H1 (cell line): ENCODE measurements at regions not wholly inside any gene's neighbourhood (a gene's known extent, or its start where the extent isn't known, plus 50 kb on each side); places are given as distances from the start of the nearest gene placed in this dataset.

Source experiments
- CTCF ChIA-PET: fragments of 300-600 bp; sonication (Branson Sonifier 250); formaldehyde crosslinking; loops from one replicate; lab custom pipeline; 2021; ENCODE audit not compliant: partially characterized antibody; lab: Charles Lee
- POLR2A ChIA-PET: fragments of 300-600 bp; sonication (Branson Sonifier 250); formaldehyde crosslinking; loops from one replicate; lab custom pipeline; 2021; ENCODE audit warnings: inconsistent platforms; ENCODE audit not compliant: partially characterized antibody; lab: Charles Lee
- DNase-seq, 2 experiments: peaks; one replicate each; pipeline versions ENCODE4 v3.0.0 to v3.0.0-alpha.2; 2010 to 2022; ENCODE audit warnings: low spot score in 2 of 2, low read depth in 1 of 2, mixed read lengths in 1 of 2
- FAIRE-seq: peaks from 2 replicates; lab custom pipeline; 2011; peaks lifted over from hg19 to GRCh38; lab: Jason Lieb, UNC
- H2AFZ ChIP-seq: 2 replicates; pipeline ENCODE4 v1.8.1; 2012; ENCODE audit warnings: low read length, inconsistent platforms
- H2AK5ac ChIP-seq: 2 replicates; pipeline ENCODE4 v1.6.1; 2013; ENCODE audit warnings: low read depth, low read length
- H2BK120ac ChIP-seq: replicated peaks from 2 replicates; pipeline ENCODE3; 2013; ENCODE audit warnings: low read depth, low read length, inconsistent platforms
- H2BK12ac ChIP-seq: 2 replicates; pipeline ENCODE4 v1.6.1; 2013; ENCODE audit warnings: low read depth, low read length
- H2BK15ac ChIP-seq: 2 replicates; pipeline ENCODE4 v1.6.1; 2013; ENCODE audit warnings: low read length
- H2BK20ac ChIP-seq: 2 replicates; pipeline ENCODE4 v1.6.1; 2013; ENCODE audit warnings: low read length
- H2BK5ac ChIP-seq: 2 replicates; pipeline ENCODE4 v1.6.1; 2013; ENCODE audit warnings: low read depth, low read length
- H3K14ac ChIP-seq: 2 replicates; pipeline ENCODE4 v1.6.1; 2013; ENCODE audit warnings: inconsistent platforms; ENCODE audit not compliant: insufficient read length
- H3K18ac ChIP-seq: 2 replicates; pipeline ENCODE4 v1.6.1; 2013; ENCODE audit warnings: low read length; ENCODE audit errors: extremely low read depth
- H3K23ac ChIP-seq: 2 replicates; pipeline ENCODE4 v1.6.1; 2013; ENCODE audit warnings: inconsistent platforms; ENCODE audit not compliant: insufficient read length
- H3K23me2 ChIP-seq: 2 replicates; pipeline ENCODE4 v1.6.1; 2013; ENCODE audit warnings: low read depth, low read length
- H3K27ac ChIP-seq: 2 replicates; pipeline ENCODE4 v1.6.1; 2011; ENCODE audit warnings: low read depth, low read length, inconsistent platforms
- H3K27me3 ChIP-seq, 4 experiments: replicated peaks in 1 of 4; 1 replicate in 1 of 4; 2 replicates in 3 of 4; pipeline versions ENCODE4 v1.6.1 to v1.8.1; 2011 to 2013; ENCODE audit warnings: low read length in 3 of 4, mild to moderate bottlenecking in 3 of 4, inconsistent platforms in 2 of 4, mixed read lengths in 2 of 4, moderate library complexity in 1 of 4; ENCODE audit not compliant: control insufficient read depth in 3 of 4, insufficient read depth in 3 of 4; ENCODE audit errors: extremely low read depth in 1 of 4
- H3K36me3 ChIP-seq, 4 experiments: 2 replicates each; pipeline versions ENCODE4 v1.6.1 to v1.8.1; 2011 to 2013; ENCODE audit warnings: mild to moderate bottlenecking in 4 of 4, low read length in 3 of 4, moderate library complexity in 2 of 4, control low read depth in 1 of 4, inconsistent platforms in 1 of 4; ENCODE audit not compliant: insufficient read depth in 4 of 4, control insufficient read depth in 2 of 4
- H3K4ac ChIP-seq: replicated peaks from 2 replicates; pipeline ENCODE3; 2013; ENCODE audit warnings: low read length, low read depth, mixed read lengths, inconsistent platforms; ENCODE audit not compliant: insufficient read length
- H3K4me1 ChIP-seq, 4 experiments: replicated peaks in 1 of 4; 1 replicate in 1 of 4; 2 replicates in 3 of 4; pipeline versions ENCODE4 v1.6.1 to v1.8.1; 2011 to 2013; ENCODE audit warnings: low read length in 3 of 4, inconsistent platforms in 2 of 4, mixed read lengths in 1 of 4; ENCODE audit not compliant: insufficient read depth in 4 of 4, control insufficient read depth in 3 of 4
- H3K4me2 ChIP-seq, 2 experiments: 2 replicates each; pipeline versions ENCODE4 v1.6.1 to v1.8.1; 2011 to 2013; ENCODE audit warnings: low read depth in 2 of 2, low read length in 2 of 2, control low read depth in 1 of 2, inconsistent platforms in 1 of 2, mild to moderate bottlenecking in 1 of 2; ENCODE audit not compliant: insufficient read depth in 1 of 2
- H3K4me3 ChIP-seq, 4 experiments: fragments of 200-600, 300-600 bp in 1 of 4; sonication (generic), shearing (Covaris generic), sonication (Bioruptor Twin) in 1 of 4; 2 replicates each; pipeline versions ENCODE4 v1.5.1 to v1.8.1; 2011 to 2016; ENCODE audit warnings: low read length in 4 of 4, low read depth in 3 of 4, control low read depth in 2 of 4, inconsistent platforms in 2 of 4, mild to moderate bottlenecking in 2 of 4, mixed read lengths in 1 of 4, moderate library complexity in 1 of 4; ENCODE audit not compliant: insufficient read depth in 2 of 4; ENCODE audit errors: extremely low read depth in 1 of 4
- H3K56ac ChIP-seq: replicated peaks from 2 replicates; pipeline ENCODE3; 2013; ENCODE audit warnings: low read depth, mild to moderate bottlenecking, mixed read lengths, low read length, inconsistent platforms; ENCODE audit not compliant: insufficient read length
- H3K79me1 ChIP-seq: 2 replicates; pipeline ENCODE4 v1.6.1; 2013; ENCODE audit warnings: low read depth, low read length, control low read depth
- H3K79me2 ChIP-seq, 2 experiments: 2 replicates each; pipeline versions ENCODE4 v1.6.1 to v1.8.1; 2012 to 2013; ENCODE audit warnings: low read length in 2 of 2, mild to moderate bottlenecking in 2 of 2, inconsistent platforms in 1 of 2; ENCODE audit not compliant: insufficient read depth in 2 of 2, control insufficient read depth in 1 of 2
- H3K9ac ChIP-seq, 4 experiments: replicated peaks in 1 of 4; 1 replicate in 1 of 4; 2 replicates in 3 of 4; pipeline versions ENCODE4 v1.6.1 to v1.8.1; 2011 to 2013; ENCODE audit warnings: low read depth in 3 of 4, low read length in 3 of 4, control low read depth in 2 of 4, mild to moderate bottlenecking in 2 of 4, moderate library complexity in 2 of 4, inconsistent platforms in 1 of 4; ENCODE audit errors: extremely low read depth in 1 of 4
- H3K9me3 ChIP-seq, 2 experiments: 2 replicates each; pipeline versions ENCODE4 v1.6.1 to v1.8.1; 2012 to 2013; ENCODE audit warnings: mild to moderate bottlenecking in 2 of 2, moderate library complexity in 2 of 2, control low read depth in 1 of 2, inconsistent platforms in 1 of 2, low read depth in 1 of 2, low read length in 1 of 2, mixed read lengths in 1 of 2; ENCODE audit not compliant: insufficient read depth in 2 of 2
- H4K20me1 ChIP-seq, 2 experiments: replicated peaks in 1 of 2; 2 replicates each; pipeline versions ENCODE3 to v1.8.1; 2011 to 2013; ENCODE audit warnings: inconsistent platforms in 2 of 2, low read length in 2 of 2, mild to moderate bottlenecking in 1 of 2; ENCODE audit not compliant: insufficient read depth in 2 of 2, control insufficient read depth in 1 of 2
- H4K5ac ChIP-seq: 2 replicates; pipeline ENCODE4 v1.6.1; 2013; ENCODE audit warnings: low read length, low read depth, mixed read lengths, inconsistent platforms; ENCODE audit not compliant: insufficient read length
- H4K8ac ChIP-seq: 2 replicates; pipeline ENCODE4 v1.8.0; 2013; ENCODE audit warnings: mild to moderate bottlenecking, moderate library complexity, low read length, inconsistent platforms; ENCODE audit not compliant: insufficient read depth; ENCODE audit errors: extremely low read depth
- H4K91ac ChIP-seq: replicated peaks from 2 replicates; pipeline ENCODE3; 2013; ENCODE audit warnings: low read length, mixed read lengths, inconsistent platforms; ENCODE audit not compliant: insufficient read length
- CBX8 ChIP-seq: fragments of 300-800, 300-1000 bp; sonication (generic); IDR thresholded peaks from 2 replicates; pipeline ENCODE4 v1.7.1; 2016; ENCODE audit warnings: low read depth, low read length, borderline replicate concordance
- CTBP2 ChIP-seq: IDR thresholded peaks from 2 replicates; pipeline ENCODE4 v1.7.0; 2011; ENCODE audit warnings: borderline replicate concordance, mild to moderate bottlenecking, moderate library complexity, mixed read lengths, low read length; ENCODE audit not compliant: insufficient read depth, insufficient read length
- GABPA ChIP-seq: IDR thresholded peaks from 2 replicates; pipeline ENCODE4 v1.6.1; 2011; ENCODE audit warnings: mild to moderate bottlenecking, low read length, moderate library complexity, borderline replicate concordance; ENCODE audit not compliant: insufficient read depth
- JUND ChIP-seq: IDR thresholded peaks from 2 replicates; pipeline ENCODE4 v1.6.1; 2011; ENCODE audit warnings: mild to moderate bottlenecking, improper control_type of control experiment, low read length
- KDM5A ChIP-seq: fragments of 200-600 bp; IDR thresholded peaks from 2 replicates; pipeline ENCODE4 v1.7.1; 2012; ENCODE audit warnings: mild to moderate bottlenecking, low read length, inconsistent platforms, mixed read lengths
- RFX5 ChIP-seq: IDR thresholded peaks from 2 replicates; pipeline ENCODE4 v1.6.1; 2011; ENCODE audit warnings: low read depth, low read length, improper control_type of control experiment, borderline replicate concordance
- SAP30 ChIP-seq: fragments of 300-600 bp; sonication (generic); IDR thresholded peaks from 2 replicates; pipeline ENCODE4 v1.7.1; 2012; ENCODE audit warnings: low read length, moderate library complexity, mild to moderate bottlenecking, inconsistent platforms; ENCODE audit not compliant: insufficient read depth, insufficient replicate concordance
- SIRT6 ChIP-seq: IDR thresholded peaks from one replicate; pipeline ENCODE4 v1.7.1; 2012; ENCODE audit warnings: low read length, inconsistent platforms
- SP4 ChIP-seq: IDR thresholded peaks from 2 replicates; pipeline ENCODE4 v1.6.1; 2012; ENCODE audit warnings: low read length, inconsistent platforms
- TAF7 ChIP-seq: optimal IDR thresholded peaks from 2 replicates; pipeline ENCODE3; 2011; ENCODE audit warnings: low read depth, mild to moderate bottlenecking, inconsistent platforms, low read length, moderate library complexity, borderline replicate concordance
- WGBS, 2 experiments: shearing (Covaris generic) in 1 of 2; methylation state at CpG; one replicate each; pipeline versions ENCODE4 v1.1.6 to v1.1.7; 2013 to 2015; ENCODE audit warnings: low lambda C conversion rate in 2 of 2, mixed read lengths in 2 of 2, inconsistent platforms in 1 of 2, low coverage in 1 of 2, missing lambda C conversion rate in 1 of 2; ENCODE audit not compliant: insufficient replicate concordance in 2 of 2, insufficient coverage in 1 of 2, insufficient read length in 1 of 2; ENCODE audit errors: extremely low coverage in 1 of 2, missing lambda C conversion rate in 1 of 2; 5-methylcytosine and 5-hydroxymethylcytosine counted together
- TF ChIP-seq, protein P1 (sequence below), 3 experiments: IDR thresholded peaks; 1 replicate in 2 of 3; 2 replicates in 1 of 3; pipeline versions ENCODE4 v1.5.1 to v1.6.1; 2011; ENCODE audit warnings: low read length in 3 of 3, mild to moderate bottlenecking in 3 of 3, inconsistent platforms in 2 of 3, low read depth in 1 of 3, moderate library complexity in 1 of 3; ENCODE audit not compliant: insufficient read depth in 1 of 3; ENCODE audit errors: control extremely low read depth in 1 of 3
- TF ChIP-seq, protein P2 (sequence below): IDR thresholded peaks from 2 replicates; pipeline ENCODE4 v1.6.1; 2012; ENCODE audit warnings: inconsistent platforms

DNA sequence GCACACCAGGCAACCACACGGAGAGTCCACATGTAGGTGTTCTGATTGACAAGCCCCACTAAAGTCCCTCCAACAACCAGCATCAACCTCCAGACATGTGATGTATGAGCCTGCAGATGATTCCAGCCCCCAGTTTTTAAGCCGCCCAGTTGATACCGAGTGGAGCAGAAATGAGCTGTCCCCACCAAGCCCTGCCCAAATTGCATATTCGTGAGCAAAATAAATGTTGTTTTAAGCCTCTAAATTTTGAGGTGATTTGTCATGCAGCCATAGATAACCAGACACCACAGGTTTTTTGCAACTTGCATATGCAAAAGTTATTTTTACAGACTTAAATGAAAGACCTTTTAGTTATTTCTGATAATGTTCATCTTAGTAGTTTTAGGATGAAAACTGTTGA is 187.7 kb downstream of the PIK3R1 start:
- Histone ChIP-seq H2BK20ac (no peak overlapping the region), H3K23ac (no peak overlapping the region), H2BK120ac (no peak overlapping the region), H3K79me1 (no peaks in the 10 kb centered on the region), H3K27me3 (no peaks in the 10 kb centered on the region), H3K9me3 (no peaks in the 10 kb centered on the region), H3K23me2 (no peaks in the 10 kb centered on the region), H3K18ac (no peak overlapping the region), H3K4ac (no peak overlapping the region), H2AK5ac (no peak overlapping the region), H3K14ac (no peak overlapping the region), H3K4me1 (peaks cover 0 to 6% (median 4%) of the 10 kb centered on the region in 4 experiments; a peak in 5 of 7 replicates), H4K91ac (no peak overlapping the region), H2BK12ac (no peak overlapping the region), H3K56ac (no peak overlapping the region), H3K9ac (no peak overlapping the region), H2BK5ac (no peak overlapping the region), H4K5ac (no peak overlapping the region), H4K8ac (no peak overlapping the region), H3K27ac (no peak overlapping the region), H3K4me3 (no peak overlapping the region), H2BK15ac (no peak overlapping the region), H3K36me3 (no peaks in the 10 kb centered on the region), H3K4me2 (no peak overlapping the region), H2AFZ (no peak overlapping the region), H3K79me2 (no peaks in the 10 kb centered on the region), H4K20me1 (no peaks in the 10 kb centered on the region)
- POLR2A ChIA-PET: no interaction called here
- 92% methylated on average over 4 of the region's 4 CpGs; no CpG with 5 or more reads in 1 of the 2 experiments for WGBS, 2 experiments
- DNase-seq (no peak), FAIRE-seq (no peak)
- CTCF ChIA-PET: no interaction called here
- TF ChIP-seq, protein P1, sequence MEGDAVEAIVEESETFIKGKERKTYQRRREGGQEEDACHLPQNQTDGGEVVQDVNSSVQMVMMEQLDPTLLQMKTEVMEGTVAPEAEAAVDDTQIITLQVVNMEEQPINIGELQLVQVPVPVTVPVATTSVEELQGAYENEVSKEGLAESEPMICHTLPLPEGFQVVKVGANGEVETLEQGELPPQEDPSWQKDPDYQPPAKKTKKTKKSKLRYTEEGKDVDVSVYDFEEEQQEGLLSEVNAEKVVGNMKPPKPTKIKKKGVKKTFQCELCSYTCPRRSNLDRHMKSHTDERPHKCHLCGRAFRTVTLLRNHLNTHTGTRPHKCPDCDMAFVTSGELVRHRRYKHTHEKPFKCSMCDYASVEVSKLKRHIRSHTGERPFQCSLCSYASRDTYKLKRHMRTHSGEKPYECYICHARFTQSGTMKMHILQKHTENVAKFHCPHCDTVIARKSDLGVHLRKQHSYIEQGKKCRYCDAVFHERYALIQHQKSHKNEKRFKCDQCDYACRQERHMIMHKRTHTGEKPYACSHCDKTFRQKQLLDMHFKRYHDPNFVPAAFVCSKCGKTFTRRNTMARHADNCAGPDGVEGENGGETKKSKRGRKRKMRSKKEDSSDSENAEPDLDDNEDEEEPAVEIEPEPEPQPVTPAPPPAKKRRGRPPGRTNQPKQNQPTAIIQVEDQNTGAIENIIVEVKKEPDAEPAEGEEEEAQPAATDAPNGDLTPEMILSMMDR (IDR thresholded peaks at IDR 0.05; ENCODE audit: control extremely low read depth in 1 of 3, insufficient read depth in 1 of 3, low read depth in 1 of 3, low read length in 3 of 3): no peak
- TF ChIP-seq SP4 (no peak), CBX8 (no peak), KDM5A (no peak), SIRT6 (no peak), CTBP2 (no peak), TAF7 (no peak), RFX5 (no peak), GABPA (no peak), SAP30 (no peak), JUND (no peak)
- TF ChIP-seq, protein P2, sequence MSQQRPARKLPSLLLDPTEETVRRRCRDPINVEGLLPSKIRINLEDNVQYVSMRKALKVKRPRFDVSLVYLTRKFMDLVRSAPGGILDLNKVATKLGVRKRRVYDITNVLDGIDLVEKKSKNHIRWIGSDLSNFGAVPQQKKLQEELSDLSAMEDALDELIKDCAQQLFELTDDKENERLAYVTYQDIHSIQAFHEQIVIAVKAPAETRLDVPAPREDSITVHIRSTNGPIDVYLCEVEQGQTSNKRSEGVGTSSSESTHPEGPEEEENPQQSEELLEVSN: no peak
